ENCODE measurements at regions not wholly inside any gene's neighbourhood (a gene's known extent, or its start where the extent isn't known, plus 50 kb on each side); places are given as distances from the start of the nearest gene placed in this dataset.
"Not testable (repeated sequence)": the region's sequence is repeated elsewhere in the genome, so short reads cannot be mapped to it uniquely, and the experiment has no call there.

- DNase-seq, result no peak
Measured at GRCh38 chr13:87244256-87244890, 426.8 kb upstream of the SLITRK5 start.

GRCh38 chr13:87249847-87250246 lies 421.3 kb upstream of the SLITRK5 start:
- not testable (repeated sequence) for DNase-seq

GRCh38 chr13:87255394-87255793 lies 415.8 kb upstream of the SLITRK5 start:
- DNase-seq, result no peak

GRCh38 chr13:87259479-87260083 lies 411.6 kb upstream of the SLITRK5 start:
- no peak for DNase-seq

GRCh38 chr13:87274209-87274819 lies 396.9 kb upstream of the SLITRK5 start:
- DNase-seq, result peak; percentile 45

- DNase-seq, result no peak
Measured at GRCh38 chr13:87280139-87280538, 391.0 kb upstream of the SLITRK5 start.

- no peak for DNase-seq
Measured at GRCh38 chr13:87287721-87288120, 383.4 kb upstream of the SLITRK5 start.

- DNase-seq, result no peak
Measured at GRCh38 chr13:87295636-87296035, 375.5 kb upstream of the SLITRK5 start.

- DNase-seq, result no peak
Measured at GRCh38 chr13:87302034-87302433, 369.1 kb upstream of the SLITRK5 start.

- DNase-seq, result no peak
Measured at GRCh38 chr13:87302931-87303330, 368.2 kb upstream of the SLITRK5 start.

GRCh38 chr13:87311165-87311564 lies 360.0 kb upstream of the SLITRK5 start:
- no peak for DNase-seq

- DNase-seq, result no peak
Measured at GRCh38 chr13:87314822-87315221, 356.3 kb upstream of the SLITRK5 start.

- DNase-seq, result no peak
Measured at GRCh38 chr13:87322386-87322785, 348.8 kb upstream of the SLITRK5 start.

- no peak for DNase-seq
Measured at GRCh38 chr13:87324558-87324957, 346.6 kb upstream of the SLITRK5 start.

- no peak for DNase-seq
Measured at GRCh38 chr13:87331178-87331577, 340.0 kb upstream of the SLITRK5 start.

- no peak for DNase-seq
Measured at GRCh38 chr13:87333599-87333998, 337.6 kb upstream of the SLITRK5 start.

GRCh38 chr13:87334176-87334575 lies 337.0 kb upstream of the SLITRK5 start:
- no peak for DNase-seq

GRCh38 chr13:87336346-87336889 lies 334.8 kb upstream of the SLITRK5 start:
- DNase-seq, result not testable (repeated sequence)

- DNase-seq, result no peak
Measured at GRCh38 chr13:87344176-87344575, 327.0 kb upstream of the SLITRK5 start.

- DNase-seq, result no peak
Measured at GRCh38 chr13:87355451-87355850, 315.7 kb upstream of the SLITRK5 start.

- no peak for DNase-seq
Measured at GRCh38 chr13:87356314-87356713, 314.9 kb upstream of the SLITRK5 start.

GRCh38 chr13:87358319-87358718 lies 312.9 kb upstream of the SLITRK5 start:
- no peak for DNase-seq

GRCh38 chr13:87361216-87361615 lies 310.0 kb upstream of the SLITRK5 start:
- no peak for DNase-seq

- no peak for DNase-seq
Measured at GRCh38 chr13:87368639-87369038, 302.5 kb upstream of the SLITRK5 start.

Measured in stimulated activated CD8-positive, alpha-beta memory T cell treated with anti-CD3 and anti-CD28 coated beads, Interleukin-4, amount 100 ng/mL, for 48 hours (primary cell).